NK-92 treated with Interleukin-12 subunit alpha and Interleukin-12 subunit beta, amount 100 ng/mL, for 24 hours (cell line): ENCODE measurements at regions not wholly inside any gene's neighbourhood (a gene's known extent, or its start where the extent isn't known, plus 50 kb on each side); places are given as distances from the start of the nearest gene placed in this dataset.
"Not testable (repeated sequence)": the region's sequence is repeated elsewhere in the genome, so short reads cannot be mapped to it uniquely, and the experiment has no call there.

Experiments used
- DNase-seq: peaks from one replicate; lab custom pipeline; 2025; lab: John Stamatoyannopoulos, UW

- no peak for DNase-seq
These were observed 232.6 kb downstream of the VRK1 start for GRCh38 chr14:97029800-97030199.

DNA sequence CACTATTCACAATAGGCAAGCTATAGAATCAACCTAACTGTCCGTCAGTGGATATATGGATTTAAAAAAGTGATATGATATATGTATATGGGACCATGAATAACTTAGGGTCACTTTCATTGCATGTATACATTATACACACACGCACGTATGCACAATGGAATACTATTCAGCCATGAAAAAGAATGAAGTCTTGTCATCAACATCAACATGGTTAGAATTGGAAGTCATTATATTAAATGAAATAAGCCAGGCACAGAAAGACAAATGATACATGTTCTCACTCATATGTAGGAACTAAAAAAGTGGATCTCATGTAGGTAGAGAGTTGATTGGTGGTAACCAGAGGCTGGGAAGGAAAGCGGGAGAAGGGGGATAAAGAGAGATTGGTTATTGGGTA lies 234.3 kb downstream of the VRK1 start:
- DNase-seq = no peak

- no peak for DNase-seq
These were observed 236.4 kb downstream of the VRK1 start for GRCh38 chr14:97033556-97034081.

DNA sequence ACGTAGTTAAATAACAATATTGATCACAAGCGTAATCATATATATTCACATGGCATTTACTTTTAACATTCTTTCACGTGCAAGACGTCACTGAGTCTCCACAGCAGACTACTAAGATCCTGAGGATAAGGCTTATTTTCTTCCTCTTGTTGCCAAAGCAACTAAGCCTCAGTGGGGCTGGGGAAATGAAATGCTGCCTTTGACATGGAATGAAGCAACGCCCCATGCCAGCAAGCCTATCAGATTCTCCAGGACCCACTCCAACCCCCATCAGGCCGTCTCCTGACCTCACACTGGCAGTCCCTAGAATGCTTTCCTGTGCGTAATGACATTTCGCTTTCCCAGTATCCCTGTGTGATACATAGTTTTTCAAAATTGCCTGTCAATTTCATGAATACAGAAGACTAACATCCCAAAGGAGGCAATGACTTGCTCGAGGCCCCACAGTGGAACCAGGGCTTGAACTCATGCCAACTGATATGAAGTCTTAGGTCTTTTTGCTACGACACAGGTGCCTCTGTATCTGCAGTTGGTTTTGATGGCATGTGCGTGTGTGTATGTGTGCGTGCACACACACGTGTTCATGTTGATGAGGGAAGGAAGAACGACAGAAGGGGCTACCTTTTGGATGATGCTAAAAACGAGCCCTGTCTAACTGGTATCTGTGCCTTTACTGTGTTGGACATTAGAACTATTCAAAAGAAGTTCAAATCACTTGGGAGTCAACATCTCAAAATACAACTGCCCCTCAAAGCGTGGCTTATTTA lies 239.1 kb downstream of the VRK1 start:
- no peak for DNase-seq

GRCh38 chr14:97039717-97040363 lies 242.7 kb downstream of the VRK1 start:
- DNase-seq = no peak

- DNase-seq = no peak
These were observed 249.8 kb downstream of the VRK1 start for GRCh38 chr14:97046967-97047366.

GRCh38 chr14:97052001-97052400 lies 254.8 kb downstream of the VRK1 start:
- DNase-seq = no peak

DNA sequence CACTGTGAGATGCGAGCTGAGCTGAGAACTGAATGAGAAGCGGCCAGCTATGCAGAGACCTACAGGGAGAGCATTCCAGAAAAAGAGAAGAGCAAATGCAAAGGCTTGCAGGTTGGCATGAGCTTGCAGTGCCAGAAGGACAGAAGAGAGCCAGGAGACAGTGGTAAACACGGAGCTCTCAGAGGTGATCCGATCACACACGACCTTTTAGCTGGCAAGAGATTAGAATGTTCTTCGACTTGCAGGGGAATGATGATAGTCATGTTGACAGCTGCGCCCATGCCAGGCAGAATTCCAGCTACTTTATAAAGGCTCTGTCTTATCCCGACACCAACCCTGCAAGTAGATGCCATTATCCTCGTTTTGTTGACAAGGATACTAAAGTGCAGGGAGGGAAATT lies 256.8 kb downstream of the VRK1 start:
- no peak for DNase-seq

DNA sequence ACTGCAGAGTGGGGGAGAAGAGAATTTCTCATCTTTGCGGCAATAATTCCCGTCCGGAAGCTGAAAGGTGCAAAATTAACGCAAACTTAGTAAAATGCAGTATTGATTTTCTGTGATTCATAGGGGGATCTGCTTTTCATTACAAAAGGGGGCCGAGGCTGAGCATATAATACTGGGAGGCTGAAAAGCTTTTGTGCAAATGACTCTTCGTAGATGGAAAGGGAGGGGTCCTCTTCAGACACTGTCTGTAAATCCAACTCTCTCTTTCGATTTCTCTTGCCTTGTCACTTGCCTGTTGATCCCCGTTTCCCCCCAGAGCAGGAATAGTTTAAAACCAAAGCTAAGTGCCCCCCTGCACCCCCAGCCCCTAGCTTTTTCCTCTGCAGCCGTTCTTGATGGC lies 258.2 kb downstream of the VRK1 start:
- no peak for DNase-seq

DNA sequence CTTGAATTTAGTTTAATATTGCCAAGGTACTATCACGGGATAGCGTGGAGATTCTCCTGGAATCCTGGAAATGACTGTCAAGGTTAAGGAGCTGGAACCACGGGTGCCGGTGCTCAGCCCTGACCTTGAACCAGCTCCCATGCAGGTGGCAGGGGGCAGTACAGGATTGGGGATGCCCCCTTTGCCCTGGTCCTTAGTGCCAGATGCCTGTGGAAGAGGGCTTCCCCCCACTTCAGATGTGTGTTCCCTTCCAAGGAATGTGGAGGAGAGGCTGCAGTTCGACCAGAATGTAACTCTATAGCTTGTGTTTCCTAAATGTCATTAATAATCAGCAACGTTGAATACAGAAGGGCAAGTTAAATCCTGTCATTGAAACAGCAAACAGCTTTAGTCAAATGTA lies 258.9 kb downstream of the VRK1 start:
- DNase-seq = no peak

GRCh38 chr14:97057238-97058073 lies 260.3 kb downstream of the VRK1 start:
- no peak for DNase-seq

DNA sequence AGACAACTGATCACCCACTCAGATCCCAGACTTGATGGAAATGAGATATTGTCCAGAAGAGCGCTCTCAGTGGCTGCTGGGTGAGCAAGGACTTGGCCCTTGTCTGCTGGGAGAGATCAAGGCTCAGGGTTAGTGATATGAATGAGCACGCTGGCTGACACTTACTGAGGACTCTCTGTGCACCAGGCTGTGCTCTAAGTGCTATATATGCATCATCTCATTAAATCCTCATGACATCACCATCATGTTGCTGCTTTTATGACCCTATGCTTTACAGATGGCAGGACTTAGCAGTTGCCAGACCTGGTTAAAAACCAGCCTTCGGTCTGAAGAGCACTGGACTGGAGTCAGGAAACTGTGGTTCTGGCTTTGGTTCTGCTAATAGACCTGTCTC lies 260.9 kb downstream of the VRK1 start:
- no peak for DNase-seq

- no peak for DNase-seq
These were observed 261.4 kb downstream of the VRK1 start for GRCh38 chr14:97058589-97058988.

DNA sequence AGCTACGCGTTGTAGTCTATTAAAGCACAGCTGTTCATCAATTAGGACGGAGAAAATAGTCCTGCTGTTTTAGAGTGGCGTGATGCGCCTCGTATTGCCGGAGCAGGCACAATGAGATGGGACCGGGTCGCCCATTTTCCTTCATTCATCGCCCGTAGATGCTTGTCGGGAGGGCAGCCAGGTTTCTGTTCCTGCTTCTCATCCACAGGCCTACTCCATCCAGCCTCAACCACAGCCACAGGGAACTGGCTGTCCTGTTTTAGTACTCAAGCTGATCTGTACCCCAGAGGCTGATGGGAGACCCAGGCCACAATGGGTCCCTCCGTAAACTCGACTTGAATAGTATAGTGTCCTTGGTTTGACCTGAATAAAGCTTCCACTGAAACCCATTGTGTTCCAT lies 264.0 kb downstream of the VRK1 start:
- no peak for DNase-seq

DNA sequence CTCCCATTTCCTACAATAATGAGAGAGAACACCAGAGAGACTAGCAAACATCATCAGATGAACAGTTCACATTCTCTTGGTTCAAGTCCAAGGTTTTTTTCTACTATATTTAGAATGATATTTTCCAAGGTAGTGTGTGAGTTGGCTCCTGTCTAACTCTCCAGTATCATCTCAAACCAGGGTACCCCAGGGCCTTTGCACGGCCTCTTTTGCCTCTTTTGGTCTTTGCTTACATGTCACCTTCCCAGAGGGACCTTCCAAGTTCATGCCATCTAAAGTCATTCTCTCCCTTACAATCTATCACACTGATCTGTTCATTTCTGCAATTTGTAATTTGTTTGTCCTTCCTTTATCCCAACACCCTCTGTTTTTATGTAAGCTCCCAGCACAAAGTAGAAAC lies 264.5 kb downstream of the VRK1 start:
- no peak for DNase-seq

DNA sequence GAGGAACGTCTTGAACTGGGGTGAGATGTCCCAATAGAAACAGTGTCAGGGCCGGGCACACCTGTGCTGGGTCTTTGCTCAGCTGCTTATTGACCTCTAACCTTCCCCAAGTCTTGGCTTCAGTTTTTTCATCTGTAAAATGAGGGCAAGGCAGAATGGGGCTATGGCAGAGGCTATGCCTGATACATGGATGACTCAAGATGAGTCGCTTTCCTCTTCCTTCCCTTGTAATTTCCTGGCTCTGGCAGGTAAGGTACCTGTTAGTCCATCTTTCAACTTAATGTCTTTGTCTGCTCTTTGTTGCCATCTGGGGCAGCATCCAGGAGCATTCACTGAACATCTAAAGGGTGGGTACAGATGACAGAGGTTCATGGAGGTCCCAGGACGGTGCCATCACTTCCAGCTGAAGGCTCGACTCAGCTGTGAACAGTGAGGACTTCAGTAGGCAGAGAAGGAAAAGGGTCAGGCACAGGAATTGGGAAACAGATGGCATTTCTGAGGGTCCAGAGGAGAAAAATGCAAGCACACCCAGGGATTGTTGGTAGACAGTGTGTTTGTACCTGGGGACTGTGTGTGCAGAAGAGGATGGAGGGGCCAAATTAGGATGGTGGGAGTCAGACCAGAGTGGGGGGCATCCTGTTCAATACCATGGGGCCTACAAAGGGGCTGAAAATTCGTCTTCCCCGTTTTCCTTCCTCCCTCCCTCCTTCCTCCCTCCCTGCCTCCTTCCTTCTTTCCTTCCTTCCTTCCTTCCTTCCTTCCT lies 268.3 kb downstream of the VRK1 start:
- no peak for DNase-seq

GRCh38 chr14:97066068-97066899 lies 269.1 kb downstream of the VRK1 start:
- no peak for DNase-seq

GRCh38 chr14:97068293-97068692 lies 271.1 kb downstream of the VRK1 start:
- DNase-seq = not testable (repeated sequence)

- no peak for DNase-seq
These were observed 273.1 kb downstream of the VRK1 start for GRCh38 chr14:97070259-97070658.

- no peak for DNase-seq
These were observed 274.0 kb downstream of the VRK1 start for GRCh38 chr14:97071177-97071576.

- no peak for DNase-seq
These were observed 276.4 kb downstream of the VRK1 start for GRCh38 chr14:97073622-97074021.
